GM12878 (cell line): ENCODE measurements at regions not wholly inside any gene's neighbourhood (a gene's known extent, or its start where the extent isn't known, plus 50 kb on each side); places are given as distances from the start of the nearest gene placed in this dataset.

Experiments
- ATAC-seq: fragments of 200-7000 bp; cut with Tn5 transposase; 3 replicates; pipeline ENCODE4 v1.9.1; 2020; ENCODE audit warnings: mild to moderate bottlenecking, moderate library complexity
- BruUV-seq: library from RNA; stranded (reverse); fragments of 400-500 nt; replicated peaks from 2 replicates; lab custom pipeline; 2021; lab: Mats Ljungman, UMichigan
- CTCF ChIA-PET: fragments of 300-600 bp; sonication (Branson Sonifier 250); formaldehyde crosslinking; extraction: SDS; loops from one replicate; lab custom pipeline; 2021; ENCODE audit warnings: inconsistent platforms; lab: Yijun Ruan, JAX
- POLR2A ChIA-PET: fragments of 350-600 bp; formaldehyde crosslinking; extraction: SDS; loops from one replicate; lab custom pipeline; 2021; ENCODE audit warnings: inconsistent platforms; lab: Charles Lee
- RAD21 ChIA-PET: fragments of 300-600 bp; sonication (Branson Sonifier 250); formaldehyde crosslinking; loops from one replicate; lab custom pipeline; 2023; ENCODE audit warnings: antibody characterized with exemption; ENCODE audit not compliant: unreplicated experiment; lab: Charles Lee
- SMC1A ChIA-PET: fragments of 300-600 bp; sonication (Branson Sonifier 250); formaldehyde crosslinking; loops from one replicate; lab custom pipeline; 2023; ENCODE audit not compliant: unreplicated experiment, uncharacterized antibody; lab: Charles Lee
- DNase-seq: peaks from one replicate; pipeline ENCODE4 v3.0.0-alpha.2; 2011; ENCODE audit warnings: low read depth, low spot score
- FAIRE-seq: peaks from 3 replicates; lab custom pipeline; 2011; peaks lifted over from hg19 to GRCh38; lab: Jason Lieb, UNC
- H2AFZ ChIP-seq: 2 replicates; pipeline ENCODE4 v1.6.0; 2011; ENCODE audit warnings: low read depth, low read length, control low read depth; ENCODE audit not compliant: control insufficient read depth
- H3K27ac ChIP-seq: 2 replicates; pipeline ENCODE4 v1.5.1; 2011; ENCODE audit warnings: control low read depth; ENCODE audit not compliant: control insufficient read depth, insufficient read depth
- H3K27me3 ChIP-seq, 2 experiments: replicated peaks in 1 of 2; 2 replicates each; pipeline versions ENCODE4 v1.6.0 to v1.6.1; 2011; ENCODE audit warnings: low read length in 1 of 2; ENCODE audit not compliant: control insufficient read depth in 2 of 2, insufficient read depth in 2 of 2
- H3K36me3 ChIP-seq, 2 experiments: 2 replicates each; pipeline ENCODE4 v1.5.1; 2011; ENCODE audit warnings: low read length in 1 of 2; ENCODE audit not compliant: control insufficient read depth in 2 of 2, insufficient read depth in 2 of 2
- H3K4me1 ChIP-seq: 2 replicates; pipeline ENCODE4 v1.6.1; 2011; ENCODE audit warnings: mild to moderate bottlenecking, low read length, moderate library complexity, mixed read lengths; ENCODE audit not compliant: control insufficient read depth, insufficient read depth
- H3K4me2 ChIP-seq: 2 replicates; pipeline ENCODE4 v1.6.0; 2011; ENCODE audit warnings: control low read depth; ENCODE audit not compliant: control insufficient read depth, insufficient read depth
- H3K4me3 ChIP-seq: fragments of 200-600 bp; sonication (generic); 2 replicates; pipeline ENCODE4 v1.5.1; 2016
- H3K79me2 ChIP-seq: 2 replicates; pipeline ENCODE4 v1.6.0; 2011; ENCODE audit warnings: low read length; ENCODE audit not compliant: control insufficient read depth, insufficient read depth
- H3K9ac ChIP-seq: 2 replicates; pipeline ENCODE4 v1.8.0; 2011; ENCODE audit warnings: low read length, control low read depth, mixed read lengths; ENCODE audit not compliant: control insufficient read depth, insufficient read depth
- H3K9me3 ChIP-seq: replicated peaks from 3 replicates; pipeline ENCODE4 v1.5.1; 2011; ENCODE audit warnings: mild to moderate bottlenecking, low read length; ENCODE audit not compliant: control insufficient read depth, insufficient read depth
- H4K20me1 ChIP-seq: 2 replicates; pipeline ENCODE4 v1.6.0; 2011; ENCODE audit not compliant: control insufficient read depth, insufficient read depth
- CEBPB ChIP-seq, 2 experiments: fragments of 150-350 bp in 1 of 2; IDR thresholded peaks; 2 replicates each; pipeline ENCODE4 v1.6.1; 2012 to 2014; ENCODE audit warnings: low read depth in 2 of 2, low read length in 2 of 2, borderline replicate concordance in 1 of 2, inconsistent platforms in 1 of 2
- EZH2 ChIP-seq: IDR thresholded peaks from 2 replicates; pipeline ENCODE4 v1.6.1; 2012; ENCODE audit warnings: low read depth, mild to moderate bottlenecking, control low read depth, inconsistent platforms, low read length, borderline replicate concordance; ENCODE audit not compliant: control insufficient read depth
- HSF1 ChIP-seq: fragments of 150-350 bp; IDR thresholded peaks from 2 replicates; pipeline ENCODE4 v1.6.1; 2014; ENCODE audit warnings: mild to moderate bottlenecking, low read depth, low read length
- MYB ChIP-seq: fragments of 150-350 bp; IDR thresholded peaks from 2 replicates; pipeline ENCODE4 v1.6.1; 2014; ENCODE audit warnings: mild to moderate bottlenecking, low read depth, low read length, borderline replicate concordance
- NFXL1 ChIP-seq: fragments of 450-650 bp; IDR thresholded peaks from 2 replicates; pipeline ENCODE4 v1.6.1; 2017; ENCODE audit warnings: antibody characterized with exemption, mild to moderate bottlenecking, borderline replicate concordance
- POLR2AphosphoS2 ChIP-seq: IDR thresholded peaks from 2 replicates; pipeline ENCODE4 v1.6.1; 2011; ENCODE audit warnings: low read depth, mild to moderate bottlenecking, low read length, improper control_type of control experiment, moderate library complexity
- RAD21 ChIP-seq: IDR thresholded peaks from 2 replicates; pipeline ENCODE4 v1.6.1; 2011; ENCODE audit warnings: mild to moderate bottlenecking, low read depth, low read length, moderate library complexity; ENCODE audit not compliant: insufficient read depth
- RAD51 ChIP-seq: fragments of 450-650 bp; IDR thresholded peaks from 2 replicates; pipeline ENCODE4 v1.6.1; 2016; ENCODE audit warnings: moderate library complexity, mild to moderate bottlenecking, inconsistent platforms
- RCOR1 ChIP-seq: conservative IDR thresholded peaks from 2 replicates; pipeline ENCODE4 v1.6.1; 2012; ENCODE audit warnings: low read depth, low read length, improper control_type of control experiment
- WRNIP1 ChIP-seq: IDR thresholded peaks from 2 replicates; pipeline ENCODE4 v1.6.1; 2011; ENCODE audit warnings: low read depth, low read length, improper control_type of control experiment, borderline replicate concordance
- WGBS: methylation state at CpG from one replicate; pipeline ENCODE4 v1.1.6; 2016; ENCODE audit warnings: low lambda C conversion rate; ENCODE audit not compliant: insufficient replicate concordance, insufficient coverage; ENCODE audit errors: missing lambda C conversion rate; 5-methylcytosine and 5-hydroxymethylcytosine counted together
- in situ Hi-C: fragments of 300-500 bp; cut with MboI; formaldehyde crosslinking; loops from 9 replicates; pipeline ENCODE4 v1.14.3; 2018; ENCODE audit warnings: mixed read lengths
- intact Hi-C: fragments of 100-400 bp; cut with micrococcal nuclease; formaldehyde crosslinking; loops from one replicate; pipeline ENCODE4 v1.14.2; 2022; ENCODE audit not compliant: unreplicated experiment

GRCh38 chr2:147149575-147150240 is 695.1 kb upstream of the ACVR2A start:
- DNase-seq (no peak), ATAC-seq (no peak), FAIRE-seq (no peak)
- peaks cover 10% of the 10 kb centered on the region; the same call in 2 of the 3 replicates for H3K9me3 ChIP-seq
- no peak overlapping the region for H3K4me2 ChIP-seq
- TF ChIP-seq CEBPB (IDR thresholded peaks at IDR 0.05; ENCODE audit: borderline replicate concordance in 1 of 2, low read depth in 2 of 2, low read length in 2 of 2) (no peak), RAD51 (no peak), HSF1 (no peak), EZH2 (no peak), RCOR1 (no peak), MYB (no peak), POLR2AphosphoS2 (no peak), NFXL1 (no peak), RAD21 (no peak), WRNIP1 (no peak)
- SMC1A ChIA-PET = interaction anchor here (1.8 kb wide), 1 partner anchor 16 kb away, joined by 6 read pairs; no protein-coding TSS in a partner anchor
- H3K4me1 ChIP-seq = no peaks in the 10 kb centered on the region
- H4K20me1 ChIP-seq = no peaks in the 10 kb centered on the region
- no peak overlapping the region for H3K4me3 ChIP-seq
- in situ Hi-C loops (no loop called here), intact Hi-C loops (no loop called here)
- WGBS = 88% methylated on average over 14 of the region's 16 CpGs
- H3K9ac ChIP-seq = no peak overlapping the region
- CTCF ChIA-PET = interaction anchor here (2.0 kb wide), 1 partner anchor 67 kb away, joined by 6 read pairs; no protein-coding TSS in a partner anchor
- H3K36me3 ChIP-seq = no peaks in the 10 kb centered on the region
- no peak overlapping the region for H3K27ac ChIP-seq
- no peak overlapping the region for H2AFZ ChIP-seq
- RAD21 ChIA-PET = no interaction called here
- BruUV-seq = no TSS peak
- H3K79me2 ChIP-seq = no peaks in the 10 kb centered on the region
- POLR2A ChIA-PET = no interaction called here
- no peaks in the 10 kb centered on the region for H3K27me3 ChIP-seq
